Motor neuron (in vitro differentiated cells): ENCODE measurements at regions not wholly inside any gene's neighbourhood (a gene's known extent, or its start where the extent isn't known, plus 50 kb on each side); places are given as distances from the start of the nearest gene placed in this dataset.
A peak's percentile ranks its signal among the peaks of the same experiment; 100 is the strongest.

Experiments used
- ATAC-seq, 8 experiments: fragments of 200-7000 bp; cut with Tn5 transposase; replicated peaks in 6 of 8; 2 replicates each; pipeline ENCODE4 v1.8.0; 2021; ENCODE audit warnings: mild to moderate bottlenecking in 8 of 8, moderate library complexity in 8 of 8
- H3K27ac ChIP-seq, 2 donors: fragments of 250-450 bp; sonication (Bioruptor Pico); 2 replicates each; pipeline ENCODE4 v1.9.0; 2021; ENCODE audit warnings: antibody characterized with exemption in 2 of 2, mild to moderate bottlenecking in 2 of 2, moderate library complexity in 1 of 2
- H3K4me1 ChIP-seq, 2 donors: fragments of 250-450 bp; sonication (Bioruptor Pico); replicated peaks in 1 of 2; 2 replicates each; pipeline ENCODE4 v1.6.1; 2021; ENCODE audit warnings: antibody characterized with exemption in 2 of 2, mild to moderate bottlenecking in 2 of 2, moderate library complexity in 1 of 2
- H3K4me3 ChIP-seq, 5 donors: fragments of 250-450 bp; sonication (Bioruptor Pico); 2 replicates each; pipeline ENCODE4 v1.9.0; 2021; ENCODE audit warnings: antibody characterized with exemption in 5 of 5, mild to moderate bottlenecking in 5 of 5, moderate library complexity in 4 of 5
- WGBS, 10 experiments: fragments of 450-650 bp; shearing (Covaris generic); methylation state at CpG; one replicate each; pipeline ENCODE4 v1.0.0; 2022; 5-methylcytosine and 5-hydroxymethylcytosine counted together
- in situ Hi-C, 9 experiments: fragments of 400-800 bp; cut with MboI; loops; one replicate each; pipeline ENCODE4 v1.15.0; 2021; ENCODE audit warnings: low sequenced_read_pairs in 9 of 9, low pct_unique_long_range_greater_than_20kb in 2 of 9; ENCODE audit not compliant: unreplicated experiment in 9 of 9

DNA sequence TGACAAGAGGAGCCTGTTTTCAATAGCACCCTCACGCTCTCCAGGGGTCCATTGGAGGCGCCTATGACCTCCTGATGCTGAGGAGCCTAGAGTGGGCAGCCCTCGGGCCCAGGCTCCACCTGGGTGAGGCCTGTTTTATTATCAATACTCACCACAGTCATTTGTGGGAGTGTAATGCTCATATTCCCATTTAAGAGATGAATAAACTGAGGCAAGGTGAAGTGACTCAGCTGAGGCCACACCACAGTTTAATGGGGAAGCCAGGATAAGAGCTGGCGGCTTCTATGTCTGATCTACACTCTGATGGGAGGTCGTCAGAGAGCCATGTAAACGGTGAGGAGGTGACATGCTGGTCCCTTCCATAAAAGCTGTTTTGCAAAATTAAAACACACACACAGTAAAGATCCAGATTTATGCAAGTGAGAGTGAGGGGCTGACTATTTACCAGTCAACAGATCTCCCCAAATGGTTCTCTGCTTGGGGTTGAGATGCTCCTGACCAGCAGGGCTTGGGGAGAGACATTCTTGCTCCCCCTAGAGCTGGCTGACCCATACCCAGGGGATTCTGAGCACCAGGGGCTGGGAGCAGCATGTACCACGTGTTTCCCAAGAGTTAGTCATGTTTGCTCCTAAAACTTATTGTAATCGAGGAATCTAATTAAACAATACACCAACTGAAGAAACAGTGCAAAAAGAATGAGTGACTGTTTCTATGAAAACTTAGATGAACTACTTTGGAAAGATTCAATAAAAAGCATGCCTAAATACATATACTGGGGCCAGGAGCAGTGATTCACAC lies 81.0 kb upstream of the INSIG1 start:
- ATAC-seq: no peak
- 0 to 100% (median 64%) methylated on average over 1 to 5 of the region's 8 CpGs; no CpG with 5 or more reads in 1 of the 10 experiments for WGBS, 10 experiments

DNA sequence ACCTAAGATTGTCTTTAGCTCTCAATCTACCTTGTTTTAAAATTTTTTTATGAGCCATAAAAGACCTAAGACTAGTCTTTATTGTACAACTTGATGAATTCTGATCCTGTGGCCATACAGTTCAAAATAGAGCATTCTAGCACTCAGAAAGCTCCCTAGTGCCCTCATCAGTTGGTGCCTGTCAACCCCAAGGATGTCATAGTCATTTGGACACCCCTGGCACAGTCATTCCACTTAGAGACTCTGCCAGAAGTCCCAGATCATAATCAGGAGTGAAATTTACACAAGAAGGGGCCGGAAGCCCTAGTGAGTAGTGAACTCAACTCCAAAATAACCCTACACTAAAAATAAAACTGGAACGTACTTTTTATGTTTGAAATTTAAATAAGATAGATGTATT lies 80.0 kb upstream of the INSIG1 start:
- ATAC-seq: no peak
- H3K27ac ChIP-seq: no peak overlapping the region
- in situ Hi-C loops: no loop called here
- H3K4me3 ChIP-seq: no peak overlapping the region
- peaks cover 39 to 42% of the 10 kb centered on the region in 2 donors for H3K4me1 ChIP-seq
- 38 to 100% (median 86%) methylated on average over 1 to 2 of the region's 2 CpGs; no CpG with 5 or more reads in 1 of the 10 experiments for WGBS, 10 experiments

More for the DNA sequence above, 81.0 kb upstream of the INSIG1 start:
- in situ Hi-C loops: no loop called here
- H3K27ac ChIP-seq: no peak overlapping the region
- H3K4me3 ChIP-seq: no peak overlapping the region
- peaks cover 32 to 37% of the 10 kb centered on the region in 2 donors for H3K4me1 ChIP-seq

DNA sequence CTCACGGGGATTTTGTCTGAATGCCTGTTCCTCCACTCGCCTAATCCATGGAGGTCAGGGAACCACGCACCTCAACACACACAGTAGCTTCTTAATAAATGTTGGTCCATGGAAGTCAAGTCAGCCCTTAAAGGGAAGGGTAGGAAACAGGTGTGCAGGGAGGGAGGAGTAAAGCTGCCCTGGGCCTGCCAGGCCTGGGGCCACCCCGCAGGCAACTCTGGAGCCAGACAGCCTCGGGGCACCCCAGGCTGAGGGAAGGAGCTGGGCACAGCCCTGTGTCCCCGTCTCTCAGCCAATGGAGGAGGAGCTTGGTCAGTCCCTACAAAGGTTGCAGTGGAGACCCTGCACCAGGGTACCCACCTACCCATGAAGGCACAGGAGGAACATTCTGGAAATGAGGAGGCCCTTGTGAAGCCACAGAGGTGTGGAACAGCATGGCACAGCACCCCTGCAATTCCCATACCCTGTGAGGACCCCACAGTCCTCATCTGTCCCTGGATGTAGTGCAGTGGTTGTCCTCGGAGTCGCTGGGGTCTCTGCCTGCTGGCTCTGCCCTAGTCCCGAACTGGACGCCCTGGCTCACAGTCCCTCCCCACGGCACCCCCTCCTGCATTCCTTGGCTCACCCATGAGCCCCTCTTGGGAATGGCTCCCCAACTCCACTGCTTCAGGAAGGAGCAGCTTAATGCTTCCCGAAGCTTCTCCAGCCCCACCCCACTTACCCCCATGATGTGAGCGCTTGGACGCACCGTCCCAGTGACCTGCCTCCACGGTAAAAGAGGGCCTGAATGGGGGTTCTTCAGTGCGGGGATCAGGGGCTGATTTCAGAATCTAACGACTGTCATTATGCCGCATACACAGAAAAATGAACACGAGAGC lies 79.2 kb upstream of the INSIG1 start:
- Histone ChIP-seq H3K4me1 (peaks cover 47 to 51% of the 10 kb centered on the region in 2 donors), H3K4me3 (no peak overlapping the region), H3K27ac (no peak overlapping the region)
- WGBS, 10 experiments: 88 to 100% (median 92%) methylated on average over 1 to 6 of the region's 20 CpGs; no CpG with 5 or more reads in 3 of the 10 experiments
- in situ Hi-C loops: no loop called here
- no peak for ATAC-seq

DNA sequence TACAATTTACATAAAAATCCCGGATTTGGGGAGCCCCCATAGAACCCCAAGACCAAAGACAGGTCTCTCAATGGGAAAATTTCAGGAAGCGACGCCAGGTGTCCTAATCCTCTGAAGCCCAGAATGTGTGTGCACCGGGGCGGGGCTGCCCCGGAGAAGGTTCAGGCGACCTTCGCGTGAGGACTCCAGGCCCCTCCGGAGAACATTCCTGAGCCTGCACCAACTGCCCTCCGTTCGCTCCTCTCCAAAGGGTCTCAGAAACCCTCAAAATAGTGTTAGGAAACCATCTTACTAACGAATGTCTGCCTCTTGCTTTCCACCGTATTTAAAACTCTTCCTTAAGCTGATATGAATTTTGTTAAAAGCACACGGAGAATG lies 78.5 kb upstream of the INSIG1 start:
- 66 to 100% (median 88%) methylated on average over 1 to 10 of the region's 15 CpGs for WGBS, 10 experiments
- in situ Hi-C loops: no loop called here
- ATAC-seq: no peak

DNA sequence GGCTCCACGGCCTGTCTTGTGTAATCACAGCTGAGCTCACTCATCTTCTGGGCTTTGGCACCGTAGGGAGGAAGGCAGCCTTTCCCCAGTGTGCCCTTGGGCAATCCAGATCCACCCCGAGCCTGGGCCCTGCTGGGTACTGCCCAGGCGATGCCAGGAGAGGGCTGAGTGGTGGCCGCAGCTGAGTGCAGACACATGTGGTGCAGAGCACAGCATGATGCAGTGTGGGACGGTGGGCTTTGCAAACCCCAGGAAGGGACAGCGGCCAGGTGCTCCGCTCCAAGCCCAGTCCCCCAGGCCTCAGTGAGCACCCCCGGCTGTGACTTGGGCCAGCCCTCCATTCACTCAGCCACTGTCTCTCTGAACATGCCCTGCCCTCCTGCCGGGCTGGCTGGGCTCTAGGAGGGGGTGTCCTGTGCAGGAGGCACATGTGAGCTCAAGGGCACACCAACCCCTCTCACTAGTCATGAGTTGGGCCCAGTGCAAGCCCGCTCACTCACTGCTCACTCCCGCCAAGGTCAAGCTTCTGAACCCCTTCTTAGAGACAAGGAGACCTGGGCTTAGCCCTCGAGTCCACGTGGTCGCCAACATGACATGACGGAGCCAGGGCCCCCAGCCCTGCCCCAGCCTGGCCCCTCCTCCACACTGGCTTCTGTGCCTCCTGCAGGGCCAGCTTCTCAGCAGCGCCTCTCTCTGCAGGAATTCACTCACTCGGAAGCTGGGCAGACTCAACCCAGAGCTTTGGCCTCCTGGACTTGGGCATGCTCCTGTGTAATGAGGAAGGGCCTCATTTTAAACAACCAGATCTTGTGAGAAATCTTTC lies 77.5 kb upstream of the INSIG1 start:
- in situ Hi-C loops: no loop called here
- peak in 4 of 8 experiments; percentile 13 to 47 (median 32) for ATAC-seq
- Histone ChIP-seq H3K27ac (peak overlapping the region in 1 of 2 donors; percentile 45), H3K4me1 (peaks cover 47 to 54% of the 10 kb centered on the region in 2 donors), H3K4me3 (no peak overlapping the region)
- 6 to 100% (median 20%) methylated on average over 1 to 5 of the region's 18 CpGs; no CpG with 5 or more reads in 3 of the 10 experiments for WGBS, 10 experiments

More for the DNA sequence above, 78.5 kb upstream of the INSIG1 start:
- H3K4me3 ChIP-seq: no peak overlapping the region
- H3K4me1 ChIP-seq: peaks cover 48 to 53% of the 10 kb centered on the region in 2 donors
- no peak overlapping the region for H3K27ac ChIP-seq

DNA sequence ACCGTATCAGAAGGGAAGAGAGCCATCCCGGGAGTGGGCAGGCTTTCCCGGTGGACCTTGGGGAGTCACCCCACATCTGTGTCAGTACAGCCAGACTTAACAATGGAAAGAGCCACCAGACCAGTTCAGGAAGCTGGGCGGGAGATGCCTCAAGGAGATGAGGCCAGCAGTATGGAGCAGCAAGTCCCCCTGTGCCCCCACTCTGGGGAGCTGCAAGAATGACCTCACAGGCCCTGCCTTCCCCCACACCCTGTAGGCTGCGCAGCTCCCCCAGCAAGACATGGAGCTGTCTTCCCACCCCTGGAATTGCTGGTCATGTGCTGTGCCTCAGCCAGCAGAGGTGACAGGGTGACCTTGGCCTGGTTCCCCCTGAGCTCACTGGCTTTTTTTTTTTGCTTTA lies 76.8 kb upstream of the INSIG1 start:
- in situ Hi-C loops: no loop called here
- WGBS, 10 experiments: 80% methylated on average over 2 of the region's 5 CpGs; no CpG with 5 or more reads in 9 of the 10 experiments
- peaks cover 40 to 54% of the 10 kb centered on the region in 2 donors for H3K4me1 ChIP-seq
- no peak overlapping the region for H3K4me3 ChIP-seq
- peak overlapping the region in 1 of 2 donors; percentile 45 for H3K27ac ChIP-seq
- ATAC-seq: peak in 5 of 8 experiments; percentile 27 to 80 (median 76)

DNA sequence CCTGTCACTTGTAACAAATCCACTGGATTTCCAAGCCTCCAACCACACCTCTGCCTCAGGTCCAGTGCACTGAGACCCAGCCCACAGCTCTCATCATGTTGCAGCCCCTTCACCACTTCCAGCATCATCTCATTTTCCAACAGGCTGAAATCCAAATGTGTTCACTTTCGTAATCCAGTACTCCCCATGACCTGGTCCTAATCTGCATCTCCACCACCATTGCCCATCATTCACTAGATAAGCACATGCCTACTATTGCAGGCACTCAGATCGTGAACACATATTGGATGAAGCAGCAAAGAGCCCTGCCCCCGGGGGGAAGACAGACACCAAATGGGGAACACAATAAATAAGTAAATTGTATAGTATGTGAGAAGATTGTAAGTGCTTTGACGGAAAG lies 76.1 kb upstream of the INSIG1 start:
- in situ Hi-C loops: no loop called here
- no peak overlapping the region for H3K4me3 ChIP-seq
- 80 to 82% methylated on average over 1 to 3 of the region's 4 CpGs; no CpG with 5 or more reads in 8 of the 10 experiments for WGBS, 10 experiments
- no peak overlapping the region for H3K27ac ChIP-seq
- ATAC-seq: no peak
- H3K4me1 ChIP-seq: peaks cover 40 to 54% of the 10 kb centered on the region in 2 donors

DNA sequence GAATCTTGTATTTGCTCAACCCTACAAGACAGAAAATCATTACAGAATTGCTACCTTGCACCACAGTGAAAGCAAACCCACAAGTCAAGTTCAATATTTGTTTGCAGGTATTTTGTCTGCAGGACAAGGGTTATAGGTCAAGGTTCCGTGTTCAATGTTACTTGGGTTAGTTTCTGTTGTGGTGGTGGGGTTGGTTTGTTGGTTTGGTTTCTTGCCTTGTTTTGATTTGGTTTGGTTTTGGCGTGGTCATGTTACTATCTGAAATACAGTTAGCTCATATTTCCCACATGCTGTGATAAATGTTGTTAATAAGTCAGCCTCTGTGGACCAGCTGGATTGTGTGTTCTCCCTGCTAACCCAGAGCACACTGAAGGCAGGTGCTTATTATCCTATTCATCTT lies 75.6 kb upstream of the INSIG1 start:
- no peak overlapping the region for H3K27ac ChIP-seq
- peak in 3 of 8 experiments; percentile 41 to 66 (median 54) for ATAC-seq
- WGBS, 10 experiments: 14 to 100% (median 74%) methylated on average over 1 to 2 of the region's 2 CpGs; no CpG with 5 or more reads in 5 of the 10 experiments
- H3K4me1 ChIP-seq: peaks cover 40 to 58% of the 10 kb centered on the region in 2 donors
- H3K4me3 ChIP-seq: no peak overlapping the region
- in situ Hi-C loops: no loop called here

DNA sequence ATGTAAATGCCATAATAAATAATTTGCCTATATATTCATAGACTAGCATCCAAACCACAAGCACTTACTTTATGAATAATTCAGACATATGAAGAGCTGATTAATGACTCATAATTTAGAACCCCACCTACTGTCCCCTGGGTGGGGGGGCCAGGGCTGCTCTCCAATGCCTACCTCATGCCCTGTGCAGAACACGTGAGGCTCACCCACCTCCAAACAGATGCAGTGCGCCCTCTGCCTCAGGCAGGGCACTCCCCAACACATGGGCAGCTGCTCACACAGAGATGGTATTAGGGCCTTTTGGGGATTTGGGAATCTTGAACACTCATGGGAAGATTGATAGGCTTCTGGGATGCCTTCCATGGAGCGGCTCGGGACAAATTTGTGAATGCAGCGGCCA lies 75.1 kb upstream of the INSIG1 start:
- ATAC-seq: peak in 3 of 8 experiments; percentile 75 to 80 (median 77)
- in situ Hi-C loops: no loop called here
- peaks cover 44 to 64% of the 10 kb centered on the region in 2 donors for H3K4me1 ChIP-seq
- no peak overlapping the region for H3K4me3 ChIP-seq
- 0 to 87% (median 61%) methylated on average over 1 to 4 of the region's 5 CpGs; no CpG with 5 or more reads in 4 of the 10 experiments for WGBS, 10 experiments
- H3K27ac ChIP-seq: no peak overlapping the region

DNA sequence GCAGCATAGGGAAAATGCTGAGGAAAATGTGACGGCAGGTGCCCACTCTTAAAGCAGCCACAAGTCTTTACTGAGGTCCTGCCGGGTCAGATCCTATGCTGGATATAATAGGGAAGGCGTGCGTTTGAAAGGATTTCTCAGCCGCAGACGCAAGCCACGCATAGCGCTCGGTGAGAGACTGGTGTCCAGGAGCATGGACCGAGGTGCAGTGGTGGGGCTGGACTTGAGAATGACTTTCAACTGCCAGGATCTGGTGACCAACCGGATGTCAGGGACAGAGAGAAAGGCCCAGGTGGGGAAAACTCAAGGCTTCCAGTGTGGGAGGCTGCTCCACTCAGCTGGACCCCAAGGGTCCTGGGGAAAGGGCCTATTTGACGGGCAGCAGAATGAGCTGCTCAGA lies 74.7 kb upstream of the INSIG1 start:
- Histone ChIP-seq H3K4me1 (peaks cover 49 to 68% of the 10 kb centered on the region in 2 donors), H3K4me3 (no peak overlapping the region), H3K27ac (peak overlapping the region in 1 of 2 donors; percentile 58)
- in situ Hi-C loops: no loop called here
- WGBS, 10 experiments: 67 to 92% (median 80%) methylated on average over 1 to 9 of the region's 12 CpGs; no CpG with 5 or more reads in 5 of the 10 experiments
- ATAC-seq: peak in 2 of 8 experiments; percentile 2 to 3

DNA sequence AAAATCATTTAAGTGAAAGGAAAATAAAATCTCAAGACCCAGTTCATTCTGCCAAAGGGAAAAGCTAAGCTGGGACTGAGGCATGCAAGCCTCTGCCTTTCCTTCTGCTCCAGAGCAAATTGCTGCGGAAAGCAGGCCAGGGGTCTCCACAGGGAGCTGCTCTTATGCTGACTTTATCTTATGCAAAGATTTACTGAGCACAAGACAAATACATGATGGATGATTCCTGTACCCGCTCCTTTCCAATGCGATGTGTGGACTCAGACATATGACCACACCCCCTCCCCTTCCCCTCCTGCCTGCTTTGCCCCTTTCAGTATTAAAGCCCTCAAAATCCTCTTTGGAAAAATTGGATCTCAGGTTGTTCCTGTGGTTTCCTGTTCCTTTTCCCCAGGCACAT lies 74.2 kb upstream of the INSIG1 start:
- in situ Hi-C loops: no loop called here

DNA sequence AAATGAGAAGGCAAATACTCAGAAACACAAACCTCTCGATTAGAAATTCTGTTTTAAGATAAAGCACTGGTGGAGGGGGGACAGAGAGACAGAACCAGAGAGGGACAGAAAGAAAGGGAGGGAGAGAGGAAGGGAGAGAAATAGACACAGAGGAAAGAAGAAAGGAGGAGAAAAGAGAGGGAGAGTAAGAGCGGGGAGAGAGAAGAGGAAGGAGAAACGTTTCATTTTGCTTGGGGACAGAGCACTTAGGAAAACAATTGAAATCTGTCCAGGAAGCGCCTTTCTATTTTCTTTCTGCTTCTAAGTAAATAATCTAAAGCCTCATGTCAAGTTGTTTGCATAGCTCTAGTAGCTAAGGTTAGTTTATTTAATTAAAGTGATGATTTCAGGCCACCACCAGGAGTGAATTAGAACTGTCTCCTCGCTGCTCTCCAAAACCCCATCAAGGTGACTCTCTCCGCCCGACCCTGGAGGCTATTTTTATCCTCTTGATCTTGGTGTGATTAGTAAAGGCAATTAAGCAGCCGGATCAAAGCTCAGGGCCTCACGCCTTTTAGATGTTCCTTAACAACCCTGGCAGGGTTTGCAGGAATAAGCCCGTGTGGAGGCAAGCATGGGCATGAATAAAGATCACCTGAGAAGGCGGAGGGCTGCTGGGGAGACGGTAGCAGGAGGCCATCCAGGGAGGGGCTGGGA lies 73.4 kb upstream of the INSIG1 start:
- H3K4me3 ChIP-seq: no peak overlapping the region
- H3K4me1 ChIP-seq: peaks cover 58 to 78% of the 10 kb centered on the region in 2 donors
- in situ Hi-C loops: no loop called here
- ATAC-seq: peak in 2 of 8 experiments; percentile 17 to 35
- H3K27ac ChIP-seq: no peak overlapping the region
- WGBS, 10 experiments: 62 to 88% (median 74%) methylated on average over 1 to 10 of the region's 12 CpGs

More for the DNA sequence above, 74.2 kb upstream of the INSIG1 start:
- no peak overlapping the region for H3K4me3 ChIP-seq
- H3K4me1 ChIP-seq: peaks cover 54 to 73% of the 10 kb centered on the region in 2 donors
- H3K27ac ChIP-seq: peak overlapping the region in 1 of 2 donors; percentile 58
- WGBS, 10 experiments: 0 to 100% (median 64%) methylated on average over 1 to 3 of the region's 3 CpGs; no CpG with 5 or more reads in 2 of the 10 experiments
- ATAC-seq: peak in 5 of 8 experiments; percentile 64 to 77 (median 70)
